Erythroblast (primary cell): ENCODE measurements at regions not wholly inside any gene's neighbourhood (a gene's known extent, or its start where the extent isn't known, plus 50 kb on each side); places are given as distances from the start of the nearest gene placed in this dataset.

ENCODE experiments used
- GATA1 ChIP-seq: IDR thresholded peaks from 2 replicates; pipeline ENCODE4 v1.6.1; 2011; ENCODE audit warnings: low read depth, mild to moderate bottlenecking, control low read depth, low read length, moderate library complexity
- POLR2A ChIP-seq: IDR thresholded peaks from 2 replicates; pipeline ENCODE4 v1.6.1; 2011; ENCODE audit warnings: mild to moderate bottlenecking, low read length

DNA sequence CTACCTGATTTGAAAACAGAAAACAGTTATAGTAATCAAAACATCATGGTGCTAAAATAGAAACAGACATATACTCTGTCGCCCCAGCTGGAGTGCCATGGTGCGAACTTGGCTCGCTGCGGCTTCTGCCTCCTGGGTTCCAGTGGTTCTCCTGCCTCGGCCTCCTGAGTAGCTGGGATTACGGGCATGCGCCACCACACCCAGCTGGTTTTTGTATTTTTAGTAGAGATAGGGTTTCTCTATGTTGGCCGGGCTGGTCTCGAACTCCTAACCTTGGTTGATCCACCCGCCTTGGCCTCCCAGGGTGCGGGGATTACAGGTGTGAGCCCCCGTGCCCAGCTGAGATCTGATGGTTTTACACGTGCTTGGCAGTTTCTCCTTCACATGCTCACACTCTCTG, 495.9 kb downstream of the ANXA1 start:
- TF ChIP-seq POLR2A (no peak), GATA1 (no peak)
